OCI-LY7 (cell line): ENCODE measurements at regions not wholly inside any gene's neighbourhood (a gene's known extent, or its start where the extent isn't known, plus 50 kb on each side); places are given as distances from the start of the nearest gene placed in this dataset.
"Not testable (repeated sequence)": the region's sequence is repeated elsewhere in the genome, so short reads cannot be mapped to it uniquely, and the experiment has no call there.

ENCODE experiments used
- CTCF ChIP-seq: fragments of 200-600 bp; sonication (generic); conservative IDR thresholded peaks from 2 replicates; pipeline ENCODE4 v1.5.1; 2014; ENCODE audit warnings: mild to moderate bottlenecking, antibody characterized with exemption, low read length, moderate library complexity, mixed read lengths
- EZH2phosphoT487 ChIP-seq: fragments of 200-600 bp; sonication (generic); IDR thresholded peaks from 2 replicates; pipeline ENCODE4 v1.6.1; 2018; ENCODE audit warnings: low read depth, borderline replicate concordance, mild to moderate bottlenecking, mixed run types, antibody characterized with exemption, low read length, moderate library complexity, mixed read lengths

GRCh38 chr4:151549378-151549777, 140.4 kb downstream of the FHIP1A start:
- not testable (repeated sequence) for TF ChIP-seq CTCF, EZH2phosphoT487
